HG02981 (cell line): ENCODE measurements at regions not wholly inside any gene's neighbourhood (a gene's known extent, or its start where the extent isn't known, plus 50 kb on each side); places are given as distances from the start of the nearest gene placed in this dataset.

Source experiments
- ATAC-seq: cut with Tn5 transposase; IDR thresholded peaks from one replicate; pipeline ENCODE4 v1.9.1; 2021; ENCODE audit warnings: mild to moderate bottlenecking, moderate library complexity; ENCODE audit not compliant: unreplicated experiment

DNA sequence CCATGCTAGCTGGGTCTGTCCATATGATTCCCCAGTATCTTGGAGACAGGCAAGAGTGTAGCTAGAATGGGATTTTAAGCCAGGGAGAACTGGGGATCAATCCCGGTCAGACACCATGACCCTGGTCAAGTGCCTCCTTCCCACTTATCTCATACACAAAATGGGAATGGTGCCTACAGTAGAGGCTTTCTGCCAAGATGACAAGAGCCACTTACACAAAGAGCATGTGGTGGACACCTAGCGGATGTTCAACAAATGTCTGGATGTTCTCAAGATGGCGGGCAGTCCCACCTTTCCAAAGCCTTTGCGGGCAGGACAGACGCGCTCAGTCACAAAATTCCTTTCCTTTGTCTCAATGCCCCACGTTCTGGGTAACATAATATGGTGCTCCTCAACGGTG is 57.3 kb downstream of the MAF start:
- no peak for ATAC-seq

DNA sequence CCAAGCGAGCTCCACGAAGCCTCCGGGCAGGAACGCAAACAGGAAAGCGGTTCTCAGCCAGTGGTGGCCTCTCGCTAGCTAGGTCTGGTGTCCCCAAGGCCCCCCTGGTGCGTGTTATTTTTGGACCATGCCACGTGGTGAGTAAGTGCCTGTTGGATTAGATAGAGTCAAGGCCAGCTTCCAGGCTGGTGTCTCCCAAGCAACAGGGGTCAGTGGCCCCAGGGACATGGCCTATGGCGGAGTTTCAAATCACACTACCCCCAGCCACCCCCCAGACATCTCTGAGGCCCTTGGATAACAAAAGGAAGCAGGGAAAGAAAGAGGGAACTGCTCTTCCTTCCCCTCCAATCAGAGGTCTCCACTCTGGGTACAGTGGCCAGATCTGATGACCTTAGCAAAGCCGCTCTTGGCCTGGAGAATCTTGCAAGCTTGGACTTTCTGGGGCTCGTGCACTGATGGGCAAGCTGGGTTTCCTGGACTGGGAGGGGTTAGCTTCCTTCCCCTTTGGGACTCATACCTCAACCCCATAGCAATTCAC is 58.2 kb downstream of the MAF start:
- ATAC-seq = no peak

DNA sequence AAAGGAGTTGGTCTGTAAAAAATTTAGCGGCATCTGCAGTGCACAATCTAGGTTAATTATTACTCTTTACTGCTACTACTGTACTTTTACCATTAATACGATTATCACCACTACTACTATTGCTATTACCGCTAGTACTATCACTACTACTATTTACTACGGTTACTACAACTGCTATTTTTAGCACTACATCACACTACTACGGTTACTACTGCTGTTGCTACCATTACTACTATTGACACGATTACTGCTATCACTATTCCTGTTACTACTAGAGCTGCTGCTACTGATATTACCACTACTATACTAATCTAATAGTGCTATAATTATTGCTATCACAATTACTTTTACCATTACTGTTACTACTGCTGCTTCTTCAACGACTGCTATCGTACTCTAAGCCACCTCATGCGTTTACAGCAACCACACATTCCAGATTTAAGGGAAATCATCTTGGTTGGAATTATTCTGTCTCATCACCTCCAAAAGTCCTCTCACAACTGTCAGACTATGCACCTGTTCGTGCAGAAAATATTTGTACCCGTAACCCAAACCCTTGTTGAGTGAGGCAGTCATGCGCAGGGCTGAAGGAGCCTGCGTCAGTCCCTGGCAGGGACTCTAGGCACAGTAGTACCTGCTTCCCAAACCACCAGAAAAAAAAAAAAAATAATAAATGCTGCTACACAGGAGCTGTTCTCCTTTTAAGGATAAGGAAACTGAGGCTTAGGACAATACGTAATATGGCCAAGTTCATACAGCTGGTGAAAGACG is 59.5 kb downstream of the MAF start:
- no peak for ATAC-seq

DNA sequence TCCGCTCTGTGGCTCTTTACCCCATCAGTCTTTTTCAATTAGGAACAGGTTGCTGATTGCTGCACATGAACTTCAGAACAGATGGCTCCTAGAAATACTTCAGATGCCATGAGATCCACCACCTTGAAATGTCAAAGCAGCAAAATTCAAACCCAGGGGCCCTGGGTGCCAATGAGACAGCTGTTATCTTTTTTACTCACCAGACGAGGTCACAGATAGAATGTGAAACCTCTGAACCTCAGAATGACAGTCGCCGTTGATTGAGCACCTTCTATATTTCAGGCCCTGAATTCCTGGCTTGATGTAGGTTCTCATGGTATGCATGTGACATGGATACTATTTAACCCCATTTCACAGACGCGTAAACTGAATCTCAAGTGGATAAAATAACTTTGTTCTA is 63.0 kb downstream of the MAF start:
- ATAC-seq = no peak

DNA sequence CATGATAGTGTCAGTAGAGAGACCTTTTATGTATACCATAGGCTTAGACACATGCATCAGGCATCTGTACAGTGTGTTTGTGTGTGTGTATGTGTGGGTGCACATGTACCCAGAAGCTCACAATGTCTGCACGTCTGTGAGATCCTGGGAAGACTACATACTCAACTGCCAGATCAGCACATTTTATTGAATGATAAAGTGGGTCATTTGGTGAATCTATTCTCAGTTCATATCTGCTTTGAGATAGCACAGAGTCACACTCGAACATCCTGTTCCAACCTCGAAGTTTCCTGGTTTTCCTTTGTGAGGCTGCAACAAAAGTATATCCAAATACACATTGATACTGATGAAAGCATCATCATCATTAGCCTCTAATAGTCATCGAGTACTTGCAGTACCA is 63.6 kb downstream of the MAF start:
- no peak for ATAC-seq

DNA sequence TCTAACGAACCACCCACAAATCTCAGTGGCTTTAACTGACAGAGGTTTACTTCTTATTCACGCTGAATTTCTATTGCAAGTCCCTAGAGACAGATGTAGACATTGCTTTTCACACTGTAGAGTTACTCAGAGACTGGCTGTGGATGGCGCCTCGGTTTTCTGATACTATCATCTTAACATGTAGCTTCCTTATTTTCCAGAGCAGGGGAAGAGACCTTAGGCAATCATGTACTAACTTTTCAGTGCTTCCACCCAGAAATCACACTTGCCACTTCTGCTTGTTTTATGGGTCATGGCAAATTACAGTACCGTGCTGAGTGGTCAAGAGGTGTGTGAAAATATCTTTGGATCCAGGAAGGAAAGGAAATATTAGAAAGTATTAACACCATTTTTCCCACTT is 65.4 kb downstream of the MAF start:
- ATAC-seq = no peak

DNA sequence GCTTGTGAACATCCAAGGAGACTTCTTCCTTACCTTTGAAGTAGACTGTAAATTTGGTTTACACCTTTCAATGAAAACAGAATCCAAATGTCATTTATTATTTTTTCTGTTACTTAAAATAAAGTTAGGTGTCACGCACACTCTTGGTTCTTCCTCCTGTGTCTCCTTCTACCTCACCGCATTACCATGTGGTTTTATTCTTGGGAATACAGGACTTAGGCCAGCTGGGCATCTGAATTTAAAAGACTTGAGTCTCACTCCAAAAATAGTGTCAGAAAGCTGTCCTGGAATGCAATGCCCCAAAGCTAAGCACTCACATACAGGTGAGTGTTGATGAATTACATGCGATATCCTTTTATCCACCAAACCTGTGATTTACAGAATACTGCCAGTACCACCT is 66.4 kb downstream of the MAF start:
- ATAC-seq = no peak

DNA sequence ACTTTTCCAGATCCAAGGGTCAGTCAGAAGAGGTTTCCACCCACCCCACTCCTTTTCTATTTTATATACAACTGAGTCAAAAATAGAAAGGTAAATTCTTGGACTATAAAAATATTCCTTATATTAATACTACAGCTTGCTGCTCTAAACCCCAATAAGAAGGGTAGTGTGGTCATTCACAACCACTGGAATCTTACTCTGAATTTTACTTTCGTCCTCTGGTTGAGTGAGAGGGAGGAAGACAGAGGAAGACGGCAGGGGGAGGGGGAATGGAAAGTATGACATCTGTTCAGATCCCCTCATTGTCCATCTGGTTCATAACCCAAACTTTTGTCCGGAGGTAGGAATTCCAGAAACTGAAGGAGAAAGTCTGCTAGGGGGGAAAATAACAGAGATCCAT is 67.2 kb downstream of the MAF start:
- no peak for ATAC-seq

DNA sequence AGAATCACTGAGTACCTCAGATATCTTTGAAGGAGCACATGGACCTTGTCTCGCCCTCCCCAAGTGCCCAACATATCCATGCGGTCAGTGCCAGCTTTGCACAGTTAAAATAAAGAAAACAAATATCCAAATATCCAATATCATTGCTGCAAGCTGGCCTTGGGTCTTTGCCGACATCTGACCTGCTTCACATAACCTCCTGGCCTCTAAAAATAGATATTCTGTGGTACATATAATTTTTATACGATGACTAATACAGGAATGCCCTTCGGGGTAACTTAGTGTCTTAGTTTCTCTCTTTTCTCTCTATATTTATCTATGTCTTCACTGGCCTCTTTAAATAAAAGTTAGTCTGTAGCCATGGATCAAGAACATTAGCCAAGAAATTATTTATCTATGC is 67.8 kb downstream of the MAF start:
- ATAC-seq = no peak

DNA sequence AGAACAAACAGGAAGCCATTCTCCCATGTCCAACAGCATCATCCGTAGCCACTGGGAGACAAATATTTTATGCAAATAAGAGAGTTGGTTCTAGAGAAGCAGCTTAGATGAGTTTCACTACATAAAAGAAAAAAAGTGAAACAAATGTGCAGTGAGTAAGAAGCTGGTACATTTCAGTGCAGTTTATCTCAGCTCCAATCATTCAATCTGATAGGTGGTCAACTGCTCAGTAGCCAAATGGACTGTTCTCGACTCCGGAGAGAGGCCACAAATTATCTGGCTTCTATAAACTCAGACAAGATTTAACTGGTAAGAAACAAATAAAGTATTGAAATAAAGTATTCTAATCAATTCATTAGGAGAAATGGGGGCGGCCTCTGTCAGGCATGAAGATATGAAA is 68.3 kb downstream of the MAF start:
- no peak for ATAC-seq

DNA sequence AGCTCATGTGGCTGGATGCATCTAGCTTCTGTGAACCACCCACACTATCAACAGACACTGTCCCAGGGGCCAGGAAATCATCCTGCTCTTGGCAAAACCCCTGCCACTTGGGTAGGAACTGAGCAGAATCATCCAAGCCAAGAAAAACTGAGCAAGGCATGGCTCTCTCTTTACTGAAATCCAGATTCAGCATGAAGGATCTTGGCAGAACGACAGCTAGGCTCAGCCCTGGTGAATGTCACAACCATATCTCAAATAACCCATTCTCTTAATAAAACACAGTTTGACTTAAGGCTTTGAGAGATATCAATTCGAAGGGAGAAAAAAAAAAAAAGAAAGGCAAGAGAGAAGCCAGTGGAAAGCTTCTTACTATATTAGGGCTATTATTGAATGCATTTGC is 72.2 kb downstream of the MAF start:
- ATAC-seq = no peak

DNA sequence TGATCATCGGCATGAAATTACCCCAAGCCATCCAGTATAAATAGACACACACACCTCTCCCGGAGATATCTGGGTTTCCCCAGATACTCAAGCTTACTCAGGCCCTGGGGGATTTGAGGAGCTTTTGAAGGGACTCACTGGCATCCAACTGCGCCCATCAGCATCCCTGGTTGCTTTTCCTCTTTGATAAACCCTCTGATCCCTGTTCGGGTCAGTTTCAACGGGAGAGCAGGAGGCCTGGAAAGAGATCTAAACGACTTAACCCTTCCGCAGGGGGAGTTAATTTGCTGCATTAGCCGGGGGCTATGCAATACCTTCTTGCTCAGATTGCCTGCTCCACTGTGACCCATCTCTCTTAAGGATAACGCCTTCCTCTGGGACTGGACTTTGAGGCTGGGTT is 76.6 kb downstream of the MAF start:
- ATAC-seq = no peak

DNA sequence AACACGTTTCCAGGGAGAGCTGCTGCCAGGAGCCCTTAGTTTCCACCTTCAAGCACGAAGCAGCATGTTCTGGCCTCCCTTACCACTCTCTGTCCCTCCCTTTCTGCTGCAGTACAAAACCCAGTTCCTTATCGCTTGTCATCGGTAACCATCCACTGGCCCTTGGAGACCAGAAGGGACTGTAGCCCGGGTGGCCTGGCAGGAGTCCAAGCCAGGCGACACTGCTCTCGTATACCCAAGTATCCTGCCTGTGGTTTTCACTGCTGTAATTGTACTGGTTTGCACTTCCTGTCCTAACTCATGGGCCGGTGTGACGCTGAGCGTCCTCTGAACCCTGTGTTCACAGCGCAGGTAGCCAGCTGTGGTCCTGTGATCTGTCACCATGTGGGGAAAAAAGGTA is 81.1 kb downstream of the MAF start:
- ATAC-seq = peak; percentile 79

DNA sequence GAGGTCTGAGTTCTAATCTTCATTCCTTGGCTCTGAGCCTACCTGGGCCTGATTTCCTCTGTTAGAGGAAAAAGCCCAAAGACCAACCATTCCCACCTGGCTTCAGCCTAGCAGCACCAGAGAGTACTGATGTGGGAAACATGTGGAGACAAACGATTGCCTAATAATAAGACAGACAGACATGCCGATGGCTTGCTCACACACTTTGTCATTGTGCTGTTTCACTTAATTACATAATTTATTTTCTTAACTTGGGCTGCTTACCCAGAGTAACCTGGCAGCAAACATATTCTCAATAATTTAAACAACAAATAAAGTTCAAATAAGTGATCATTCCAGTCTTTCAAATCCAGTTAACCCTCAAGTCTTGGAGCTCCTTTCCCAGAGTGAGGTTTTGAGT is 83.4 kb downstream of the MAF start:
- no peak for ATAC-seq

DNA sequence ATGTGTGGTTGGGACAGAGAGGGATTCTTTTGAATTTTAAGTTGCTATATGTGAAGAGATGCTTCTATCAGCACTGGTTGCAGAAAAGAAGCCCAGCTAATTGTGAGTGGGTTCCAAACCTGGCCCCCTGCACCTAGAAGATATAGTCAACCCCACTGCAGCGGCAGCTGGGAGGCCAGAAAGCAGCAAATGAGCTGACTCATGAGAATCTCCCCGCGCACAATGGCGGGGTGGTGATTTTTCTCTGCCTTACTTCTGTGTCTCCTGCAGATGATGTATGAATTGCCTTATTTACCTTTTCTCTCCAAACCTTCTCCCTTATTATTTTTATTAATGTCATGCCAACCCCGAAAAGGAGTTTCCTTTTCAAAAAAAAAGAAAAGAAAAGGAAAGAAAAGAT is 89.7 kb downstream of the MAF start:
- ATAC-seq = no peak

DNA sequence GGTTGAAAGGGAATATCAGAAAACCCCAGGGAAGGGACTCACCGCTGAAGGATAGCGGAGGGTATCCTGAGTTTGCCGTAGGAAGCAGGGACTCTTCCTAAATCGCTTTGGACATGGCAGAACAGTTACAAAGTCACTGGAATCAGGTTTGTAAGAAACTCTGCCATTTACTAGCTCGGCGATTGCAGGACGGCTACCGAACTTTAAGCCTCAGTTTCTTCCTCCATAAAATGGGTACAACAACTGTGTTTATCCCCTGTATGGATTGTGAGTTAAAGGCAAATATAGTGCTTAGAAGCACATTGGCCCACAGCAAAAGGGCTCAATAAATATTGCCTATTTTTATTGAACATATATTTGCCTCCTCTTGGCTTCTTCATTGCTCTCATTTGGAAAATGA is 90.6 kb downstream of the MAF start:
- no peak for ATAC-seq

DNA sequence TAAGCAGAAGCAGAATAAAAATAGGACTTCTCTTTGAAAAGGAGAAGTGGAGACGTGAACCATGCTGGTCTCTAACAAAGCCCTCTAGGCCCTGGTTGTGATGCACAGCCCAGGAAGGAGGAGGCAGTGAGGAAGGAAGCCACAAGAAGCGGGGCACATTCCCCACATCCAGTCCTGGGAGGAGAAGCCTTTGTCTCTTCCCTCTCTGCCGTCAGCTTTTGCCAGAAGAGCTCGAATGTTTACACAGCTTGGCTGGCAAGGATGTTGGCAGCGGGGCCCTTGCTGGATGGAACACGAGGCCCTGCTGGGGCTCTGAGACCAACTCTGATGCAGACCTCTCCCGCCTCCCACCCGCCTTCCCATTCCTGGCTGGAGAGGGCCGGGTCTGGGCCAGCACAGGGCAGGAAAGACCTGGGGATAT is 91.3 kb downstream of the MAF start:
- ATAC-seq = no peak

DNA sequence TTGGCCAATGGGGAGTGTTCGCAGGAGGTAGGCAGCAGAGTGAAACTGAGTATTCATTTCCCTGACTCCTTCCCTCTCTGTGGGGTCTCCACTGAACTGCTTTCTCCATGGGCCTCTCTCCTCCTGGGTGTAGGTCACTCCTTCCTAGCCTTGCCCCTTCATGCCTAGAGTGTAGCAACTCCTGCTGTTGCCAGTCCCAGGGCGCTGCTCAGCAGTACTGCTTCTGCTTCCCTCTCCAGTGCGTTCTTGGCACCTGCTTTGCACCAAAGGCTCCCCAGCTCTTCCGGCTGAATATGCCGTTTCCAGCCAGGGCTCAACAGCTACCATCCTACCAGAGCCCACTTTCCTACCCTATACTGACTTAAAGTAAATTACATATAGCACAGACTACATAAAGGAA is 92.2 kb downstream of the MAF start:
- ATAC-seq = no peak

DNA sequence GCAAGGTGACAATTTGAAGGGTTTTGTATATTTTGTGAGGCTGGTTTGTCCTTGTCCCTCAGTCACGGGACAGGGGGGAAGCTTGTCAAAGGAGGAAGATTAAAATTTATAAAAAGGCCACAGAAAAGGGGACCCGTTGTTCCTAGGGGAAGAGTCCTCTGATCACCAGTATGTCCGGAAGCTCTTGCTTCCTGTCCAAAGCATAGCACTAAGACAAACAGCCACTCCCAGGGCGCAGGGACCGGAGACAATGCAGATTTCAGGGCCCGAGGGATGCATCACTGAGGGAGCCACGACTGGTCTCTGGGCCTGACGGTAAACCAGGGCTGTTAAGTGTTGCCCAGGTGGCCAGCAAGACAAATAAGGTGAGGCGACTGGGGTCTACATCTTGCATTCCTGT is 95.2 kb downstream of the MAF start:
- no peak for ATAC-seq

DNA sequence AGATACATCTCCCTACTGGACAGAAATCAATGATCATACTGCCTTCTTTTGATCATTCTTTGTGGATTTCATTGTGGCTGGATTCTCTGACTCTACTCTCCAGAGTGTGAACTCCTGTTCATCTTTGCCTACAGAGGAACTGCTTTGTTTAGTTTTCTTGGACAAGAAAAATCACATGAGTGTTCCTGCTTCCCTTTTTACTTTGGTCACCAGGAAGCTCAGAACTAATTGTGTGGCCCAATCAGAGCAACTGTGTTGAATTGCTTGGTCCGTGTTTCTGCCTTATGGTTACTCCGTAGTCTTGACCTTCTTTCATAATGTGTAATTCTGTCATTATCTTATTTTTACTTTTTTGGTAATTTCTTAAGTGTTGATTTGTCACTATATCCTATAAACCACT is 97.0 kb downstream of the MAF start:
- no peak for ATAC-seq

DNA sequence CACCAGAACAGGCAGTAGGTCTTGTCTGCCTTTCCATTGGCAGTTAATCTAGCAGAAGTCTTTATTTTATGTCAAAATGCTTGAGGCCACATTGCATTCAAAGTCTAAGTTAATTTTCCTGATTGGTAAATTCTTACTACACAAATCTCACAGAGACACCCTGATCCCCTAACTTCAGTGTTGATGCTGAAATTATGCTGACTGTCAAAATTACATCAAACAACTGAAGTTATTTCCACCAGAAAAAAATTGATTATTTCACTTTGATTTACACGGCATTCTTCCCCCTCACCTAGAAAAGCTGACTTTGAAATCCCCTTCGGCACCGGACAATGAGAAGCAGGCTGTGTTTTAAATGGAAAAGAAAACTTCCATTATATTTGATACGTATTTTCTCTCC is 99.1 kb downstream of the MAF start:
- no peak for ATAC-seq

DNA sequence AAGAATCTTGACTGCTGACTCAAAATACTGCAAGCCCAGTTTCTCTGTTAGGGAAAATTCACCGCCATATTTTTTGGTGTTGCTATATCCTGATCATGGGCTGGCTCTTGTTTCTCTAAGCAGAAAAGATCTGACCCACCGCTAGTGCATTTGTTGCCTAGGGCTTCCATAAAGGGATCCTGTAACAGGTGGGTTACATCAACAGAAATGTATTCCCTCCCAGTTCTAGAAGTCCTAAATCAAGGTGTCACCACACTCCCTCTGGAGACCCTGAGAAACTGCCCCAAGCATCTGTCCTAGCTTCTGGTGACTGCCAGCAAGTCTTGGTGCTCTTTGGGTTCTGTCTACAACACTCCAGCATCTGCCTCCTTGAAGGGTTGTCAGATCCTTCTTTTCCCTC is 99.7 kb downstream of the MAF start:
- ATAC-seq = no peak

DNA sequence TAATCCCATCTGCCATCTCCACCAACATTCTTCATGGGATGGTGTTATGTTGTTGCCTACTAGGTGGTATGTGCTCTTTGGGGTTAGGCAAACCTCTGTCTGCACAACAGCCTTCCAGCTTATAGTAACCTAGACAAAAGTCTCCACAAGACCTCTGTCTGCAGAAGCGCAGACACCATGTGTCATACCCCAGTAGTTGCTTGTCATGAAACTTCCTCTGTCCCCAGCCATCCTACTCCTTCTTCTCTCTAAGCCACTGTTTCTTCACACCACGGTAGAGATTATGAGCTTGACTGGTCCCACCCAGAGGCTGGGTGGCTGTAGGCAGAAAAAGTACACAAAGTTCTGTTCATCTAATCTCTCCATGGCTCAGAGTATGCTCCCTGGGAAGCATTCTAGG is 100.3 kb downstream of the MAF start:
- ATAC-seq = no peak
